ENCODE measurements at regions not wholly inside any gene's neighbourhood (a gene's known extent, or its start where the extent isn't known, plus 50 kb on each side); places are given as distances from the start of the nearest gene placed in this dataset.

GRCh38 chr17:74061758-74062157, 141.7 kb upstream of the RPL38 start:
- TF ChIP-seq POLR2A (IDR thresholded peaks at IDR 0.05), result no peak
- no peak for TF ChIP-seq CTCF (IDR thresholded peaks at IDR 0.05)
- TF ChIP-seq EP300 (IDR thresholded peaks at IDR 0.05; ENCODE audit: low read depth), result no peak
- TF ChIP-seq POLR2AphosphoS5 (IDR thresholded peaks at IDR 0.05), result no peak

Data from transverse colon (tissue), 4 donors.